Hepatocyte (in vitro differentiated cells): ENCODE measurements at regions not wholly inside any gene's neighbourhood (a gene's known extent, or its start where the extent isn't known, plus 50 kb on each side); places are given as distances from the start of the nearest gene placed in this dataset.
A peak's percentile ranks its signal among the peaks of the same experiment; 100 is the strongest.

Source experiments
- DNase-seq: peaks from one replicate; pipeline ENCODE4 v3.0.0-alpha.2; 2016; ENCODE audit warnings: low spot score
- H2AFZ ChIP-seq: fragments of 200-600 bp; sonication (generic); 2 replicates; pipeline ENCODE4 v1.6.0; 2016; ENCODE audit warnings: antibody characterized with exemption, mild to moderate bottlenecking
- H3K27ac ChIP-seq: fragments of 200-600 bp; sonication (generic); 2 replicates; pipeline ENCODE4 v1.5.1; 2016; ENCODE audit warnings: mild to moderate bottlenecking
- H3K27me3 ChIP-seq: fragments of 200-600 bp; sonication (generic); 2 replicates; pipeline ENCODE4 v1.6.1; 2016
- H3K36me3 ChIP-seq: fragments of 200-600 bp; sonication (generic); replicated peaks from 2 replicates; pipeline ENCODE4 v1.5.1; 2016; ENCODE audit warnings: low read depth; ENCODE audit not compliant: insufficient read depth
- H3K4me1 ChIP-seq: fragments of 200-600 bp; sonication (generic); 2 replicates; pipeline ENCODE4 v1.5.1; 2016; ENCODE audit warnings: mild to moderate bottlenecking, moderate library complexity; ENCODE audit not compliant: insufficient read depth
- H3K4me2 ChIP-seq: fragments of 200-600 bp; sonication (generic); 2 replicates; pipeline ENCODE4 v1.6.0; 2016
- H3K4me3 ChIP-seq: fragments of 200-600 bp; sonication (generic); 2 replicates; pipeline ENCODE4 v1.5.1; 2016; ENCODE audit warnings: mild to moderate bottlenecking
- H3K79me2 ChIP-seq: fragments of 200-600 bp; sonication (generic); 2 replicates; pipeline ENCODE4 v1.6.0; 2017; ENCODE audit warnings: mild to moderate bottlenecking
- H3K9me2 ChIP-seq: fragments of 200-600 bp; sonication (generic); replicated peaks from 2 replicates; pipeline ENCODE4 v1.6.0; 2017; ENCODE audit warnings: mild to moderate bottlenecking; ENCODE audit not compliant: insufficient read depth
- H3K9me3 ChIP-seq: fragments of 200-600 bp; sonication (generic); 2 replicates; pipeline ENCODE4 v1.5.1; 2016; ENCODE audit warnings: low read depth, mild to moderate bottlenecking
- H4K20me1 ChIP-seq: fragments of 200-600 bp; sonication (generic); 2 replicates; pipeline ENCODE4 v1.6.0; 2016; ENCODE audit warnings: mild to moderate bottlenecking; ENCODE audit not compliant: insufficient read depth, poor library complexity, severe bottlenecking
- CTCF ChIP-seq: fragments of 200-600 bp; sonication (generic); IDR thresholded peaks from 2 replicates; pipeline ENCODE4 v1.5.1; 2016; ENCODE audit warnings: antibody characterized with exemption, mild to moderate bottlenecking; ENCODE audit not compliant: poor library complexity
- EZH2 ChIP-seq: fragments of 200-600 bp; sonication (generic); IDR thresholded peaks from 2 replicates; pipeline ENCODE4 v1.6.1; 2016; ENCODE audit warnings: antibody characterized with exemption, mild to moderate bottlenecking, borderline replicate concordance
- EZH2phosphoT487 ChIP-seq: fragments of 200-600 bp; sonication (generic); IDR thresholded peaks from one replicate; pipeline ENCODE4 v1.6.1; 2018; ENCODE audit warnings: antibody characterized with exemption, mild to moderate bottlenecking, low read depth, moderate library complexity; ENCODE audit not compliant: unreplicated experiment, severe bottlenecking
- WGBS: methylation state at CpG from one replicate; pipeline ENCODE4 v1.1.6; 2016; ENCODE audit warnings: low lambda C conversion rate; ENCODE audit errors: missing lambda C conversion rate; 5-methylcytosine and 5-hydroxymethylcytosine counted together

- Histone ChIP-seq H3K4me1 (no peaks in the 10 kb centered on the region), H3K9me2 (no peaks in the 10 kb centered on the region), H3K27ac (no peak overlapping the region), H3K79me2 (no peaks in the 10 kb centered on the region), H4K20me1 (no peaks in the 10 kb centered on the region), H3K9me3 (no peaks in the 10 kb centered on the region), H2AFZ (no peak overlapping the region), H3K27me3 (no peaks in the 10 kb centered on the region), H3K4me3 (no peak overlapping the region), H3K4me2 (no peak overlapping the region), H3K36me3 (no peaks in the 10 kb centered on the region)
- DNase-seq, result no peak
- 68% methylated on average over 2 of the region's 2 CpGs for WGBS
- TF ChIP-seq EZH2phosphoT487 (no peak), EZH2 (no peak), CTCF (no peak)
These were observed 191.7 kb upstream of the RASGEF1B start for GRCh38 chr4:81663368-81663767.

- no peaks in the 10 kb centered on the region for H3K9me3 ChIP-seq
- H3K9me2 ChIP-seq, result no peaks in the 10 kb centered on the region
- H2AFZ ChIP-seq, result no peak overlapping the region
- no peak overlapping the region for H3K4me2 ChIP-seq
- no peaks in the 10 kb centered on the region for H3K79me2 ChIP-seq
- no peak overlapping the region for H3K4me3 ChIP-seq
- H4K20me1 ChIP-seq, result no peaks in the 10 kb centered on the region
- DNase-seq, result no peak
- H3K4me1 ChIP-seq, result no peaks in the 10 kb centered on the region
- no peaks in the 10 kb centered on the region for H3K27me3 ChIP-seq
- TF ChIP-seq CTCF (no peak), EZH2phosphoT487 (no peak), EZH2 (no peak)
- H3K36me3 ChIP-seq, result no peaks in the 10 kb centered on the region
- H3K27ac ChIP-seq, result no peak overlapping the region
These were observed 187.3 kb upstream of the RASGEF1B start for GRCh38 chr4:81659051-81659450.

- H2AFZ ChIP-seq, result no peak overlapping the region
- peaks cover 18% of the 10 kb centered on the region for H3K4me1 ChIP-seq
- TF ChIP-seq EZH2, result no peak
- no peak for TF ChIP-seq EZH2phosphoT487
- no peak for TF ChIP-seq CTCF
- 81% methylated on average over 2 of the region's 2 CpGs for WGBS
- no peaks in the 10 kb centered on the region for H3K9me3 ChIP-seq
- H3K36me3 ChIP-seq, result no peaks in the 10 kb centered on the region
- no peaks in the 10 kb centered on the region for H4K20me1 ChIP-seq
- no peaks in the 10 kb centered on the region for H3K9me2 ChIP-seq
- H3K79me2 ChIP-seq, result no peaks in the 10 kb centered on the region
- H3K27ac ChIP-seq, result peak overlapping the region; percentile 76
- no peak for DNase-seq
- H3K4me2 ChIP-seq, result no peak overlapping the region
- H3K27me3 ChIP-seq, result no peaks in the 10 kb centered on the region
- H3K4me3 ChIP-seq, result no peak overlapping the region
These were observed 180.4 kb upstream of the RASGEF1B start for GRCh38 chr4:81652069-81652478.

- Histone ChIP-seq H3K27ac (peak overlapping the region; percentile 76), H3K27me3 (no peaks in the 10 kb centered on the region), H3K9me3 (no peaks in the 10 kb centered on the region), H3K4me3 (no peak overlapping the region), H3K9me2 (no peaks in the 10 kb centered on the region), H2AFZ (no peak overlapping the region), H3K79me2 (no peaks in the 10 kb centered on the region), H4K20me1 (no peaks in the 10 kb centered on the region), H3K4me2 (no peak overlapping the region), H3K36me3 (no peaks in the 10 kb centered on the region), H3K4me1 (peaks cover 18% of the 10 kb centered on the region)
- TF ChIP-seq EZH2phosphoT487, result no peak
- no peak for TF ChIP-seq CTCF
- TF ChIP-seq EZH2, result no peak
- 19% methylated on average over 1 of the region's 1 CpG for WGBS
- peak; percentile 82 for DNase-seq
These were observed 179.7 kb upstream of the RASGEF1B start for GRCh38 chr4:81651243-81651899.
